Loucy (cell line): ENCODE measurements at regions not wholly inside any gene's neighbourhood (a gene's known extent, or its start where the extent isn't known, plus 50 kb on each side); places are given as distances from the start of the nearest gene placed in this dataset.

Source experiments
- EZH2phosphoT487 ChIP-seq: fragments of 200-600 bp; IDR thresholded peaks from 2 replicates; pipeline ENCODE4 v1.6.1; 2018; ENCODE audit warnings: antibody characterized with exemption, mild to moderate bottlenecking, moderate library complexity, borderline replicate concordance
- TF ChIP-seq, protein P1 (sequence below): fragments of 200-600 bp; sonication (generic); conservative IDR thresholded peaks from 2 replicates; pipeline ENCODE4 v1.5.1; 2014; ENCODE audit warnings: mild to moderate bottlenecking, antibody characterized with exemption, low read length

DNA sequence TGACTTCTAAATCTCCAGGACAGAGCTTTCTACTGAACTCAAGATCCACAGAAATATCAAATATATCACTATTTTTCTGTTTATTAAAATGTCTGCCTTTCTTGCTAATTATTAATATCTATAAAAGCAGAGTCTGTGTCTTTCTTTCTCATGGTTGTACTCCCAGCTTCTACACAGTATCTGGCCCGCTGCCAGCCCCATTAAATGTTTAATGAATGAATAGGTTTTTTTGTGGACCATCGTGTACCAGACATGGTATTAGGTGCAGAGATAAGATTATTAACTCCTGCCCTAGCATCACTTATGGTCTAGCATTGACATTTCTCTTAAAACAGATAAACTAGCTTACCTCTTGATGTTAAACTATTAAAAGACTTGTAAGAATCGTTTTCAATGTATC is 111.4 kb upstream of the RBMS3 start:
- TF ChIP-seq, protein P1, sequence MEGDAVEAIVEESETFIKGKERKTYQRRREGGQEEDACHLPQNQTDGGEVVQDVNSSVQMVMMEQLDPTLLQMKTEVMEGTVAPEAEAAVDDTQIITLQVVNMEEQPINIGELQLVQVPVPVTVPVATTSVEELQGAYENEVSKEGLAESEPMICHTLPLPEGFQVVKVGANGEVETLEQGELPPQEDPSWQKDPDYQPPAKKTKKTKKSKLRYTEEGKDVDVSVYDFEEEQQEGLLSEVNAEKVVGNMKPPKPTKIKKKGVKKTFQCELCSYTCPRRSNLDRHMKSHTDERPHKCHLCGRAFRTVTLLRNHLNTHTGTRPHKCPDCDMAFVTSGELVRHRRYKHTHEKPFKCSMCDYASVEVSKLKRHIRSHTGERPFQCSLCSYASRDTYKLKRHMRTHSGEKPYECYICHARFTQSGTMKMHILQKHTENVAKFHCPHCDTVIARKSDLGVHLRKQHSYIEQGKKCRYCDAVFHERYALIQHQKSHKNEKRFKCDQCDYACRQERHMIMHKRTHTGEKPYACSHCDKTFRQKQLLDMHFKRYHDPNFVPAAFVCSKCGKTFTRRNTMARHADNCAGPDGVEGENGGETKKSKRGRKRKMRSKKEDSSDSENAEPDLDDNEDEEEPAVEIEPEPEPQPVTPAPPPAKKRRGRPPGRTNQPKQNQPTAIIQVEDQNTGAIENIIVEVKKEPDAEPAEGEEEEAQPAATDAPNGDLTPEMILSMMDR, result no peak
- no peak for TF ChIP-seq EZH2phosphoT487
